Colonic mucosa (tissue), 4 donors: ENCODE measurements at regions not wholly inside any gene's neighbourhood (a gene's known extent, or its start where the extent isn't known, plus 50 kb on each side); places are given as distances from the start of the nearest gene placed in this dataset.

ENCODE experiments used
- DNase-seq: peaks from one replicate; pipeline ENCODE4 v3.0.0-alpha.2; 2020
- H3K27ac ChIP-seq: fragments of 200-600 bp; one replicate; pipeline ENCODE4 v1.8.0; 2021
- H3K27me3 ChIP-seq: fragments of 200-600 bp; one replicate; pipeline ENCODE4 v1.8.0; 2021
- H3K36me3 ChIP-seq: fragments of 200-600 bp; one replicate; pipeline ENCODE4 v1.8.0; 2021
- H3K4me1 ChIP-seq: fragments of 200-600 bp; one replicate; pipeline ENCODE4 v1.8.0; 2021; ENCODE audit warnings: mild to moderate bottlenecking
- H3K4me3 ChIP-seq: fragments of 200-600 bp; one replicate; pipeline ENCODE4 v1.8.0; 2021
- H3K9ac ChIP-seq, 2 donors: one replicate each; pipeline ENCODE4 v1.7.0; 2013; ENCODE audit warnings: control low read depth in 2 of 2, low read depth in 2 of 2, low read length in 2 of 2
- H3K9me3 ChIP-seq: fragments of 200-600 bp; one replicate; pipeline ENCODE4 v1.8.0; 2021
- intact Hi-C: fragments of 100-400 bp; cut with DNase I; formaldehyde crosslinking; loops from one replicate; pipeline ENCODE4 v1.14.1; 2022
- TF ChIP-seq, protein P1 (sequence below): fragments of 200-600 bp; IDR thresholded peaks from one replicate; pipeline ENCODE4 v1.8.0; 2022; ENCODE audit warnings: antibody characterized with exemption, mild to moderate bottlenecking
- donor health status: healthy.
- donor health status: DM: no; HTN: no; CAD: no.
- donor health status: DM: no; HTN: no; CAD: no.

GRCh38 chr17:56740481-56740880 is 93.2 kb downstream of the C17orf67 start:
- DNase-seq: no peak
- Histone ChIP-seq H3K27me3 (no peaks in the 10 kb centered on the region), H3K4me3 (no peak overlapping the region), H3K27ac (no peak overlapping the region), H3K4me1 (no peaks in the 10 kb centered on the region), H3K9me3 (no peaks in the 10 kb centered on the region), H3K9ac (no peak overlapping the region), H3K36me3 (no peaks in the 10 kb centered on the region)
- intact Hi-C loops: no loop called here
- TF ChIP-seq, protein P1, sequence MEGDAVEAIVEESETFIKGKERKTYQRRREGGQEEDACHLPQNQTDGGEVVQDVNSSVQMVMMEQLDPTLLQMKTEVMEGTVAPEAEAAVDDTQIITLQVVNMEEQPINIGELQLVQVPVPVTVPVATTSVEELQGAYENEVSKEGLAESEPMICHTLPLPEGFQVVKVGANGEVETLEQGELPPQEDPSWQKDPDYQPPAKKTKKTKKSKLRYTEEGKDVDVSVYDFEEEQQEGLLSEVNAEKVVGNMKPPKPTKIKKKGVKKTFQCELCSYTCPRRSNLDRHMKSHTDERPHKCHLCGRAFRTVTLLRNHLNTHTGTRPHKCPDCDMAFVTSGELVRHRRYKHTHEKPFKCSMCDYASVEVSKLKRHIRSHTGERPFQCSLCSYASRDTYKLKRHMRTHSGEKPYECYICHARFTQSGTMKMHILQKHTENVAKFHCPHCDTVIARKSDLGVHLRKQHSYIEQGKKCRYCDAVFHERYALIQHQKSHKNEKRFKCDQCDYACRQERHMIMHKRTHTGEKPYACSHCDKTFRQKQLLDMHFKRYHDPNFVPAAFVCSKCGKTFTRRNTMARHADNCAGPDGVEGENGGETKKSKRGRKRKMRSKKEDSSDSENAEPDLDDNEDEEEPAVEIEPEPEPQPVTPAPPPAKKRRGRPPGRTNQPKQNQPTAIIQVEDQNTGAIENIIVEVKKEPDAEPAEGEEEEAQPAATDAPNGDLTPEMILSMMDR: no peak
